ENCODE measurements at regions not wholly inside any gene's neighbourhood (a gene's known extent, or its start where the extent isn't known, plus 50 kb on each side); places are given as distances from the start of the nearest gene placed in this dataset.

- TF ChIP-seq CTCF (IDR thresholded peaks at IDR 0.05): no peak
- TF ChIP-seq POLR2A (IDR thresholded peaks at IDR 0.05): no peak
Observed at GRCh38 chr18:65056575-65056974, 694.2 kb upstream of the CDH7 start.

All from Peyer's patch (tissue), 4 donors.